A549 (cell line): ENCODE measurements at regions not wholly inside any gene's neighbourhood (a gene's known extent, or its start where the extent isn't known, plus 50 kb on each side); places are given as distances from the start of the nearest gene placed in this dataset.

ENCODE experiments used
- ATAC-seq, 2 experiments: fragments of 200-7000 bp in 1 of 2; fragments of >200 bp in 1 of 2; cut with Nextera tagmentation in 1 of 2; cut with Tn5 transposase in 1 of 2; 3 replicates each; pipeline versions ENCODE4 v1.8.0 to v1.9.1; 2018 to 2020; ENCODE audit warnings: mild to moderate bottlenecking in 1 of 2, moderate library complexity in 1 of 2
- CTCF ChIA-PET: fragments of 300-600 bp; sonication (Branson Sonifier 250); formaldehyde crosslinking; extraction: SDS; loops from one replicate; lab custom pipeline; 2021; ENCODE audit warnings: antibody characterized with exemption, inconsistent platforms; lab: Yijun Ruan, JAX
- POLR2A ChIA-PET: fragments of 350-600 bp; formaldehyde crosslinking; extraction: SDS; loops from one replicate; lab custom pipeline; 2021; ENCODE audit warnings: antibody characterized with exemption, inconsistent platforms; lab: Yijun Ruan, JAX
- DNase-seq, 2 experiments: peaks; one replicate each; pipeline versions ENCODE4 v3.0.0 to v3.0.0-alpha.2; 2011 to 2016; ENCODE audit warnings: low read depth in 1 of 2, low spot score in 1 of 2
- FAIRE-seq: peaks from 2 replicates; lab custom pipeline; 2011; peaks lifted over from hg19 to GRCh38; lab: Jason Lieb, UNC
- H3K27ac ChIP-seq, 2 experiments: fragments of >200 bp; sonication (Bioruptor Twin); formaldehyde crosslinking; 3 replicates each; pipeline ENCODE4 v1.5.1; 2016 to 2017
- H3K4me1 ChIP-seq: fragments of >200 bp; sonication (Bioruptor Twin); formaldehyde crosslinking; 3 replicates; pipeline ENCODE4 v1.6.1; 2016
- H3K4me2 ChIP-seq: fragments of >200 bp; sonication (Bioruptor Twin); formaldehyde crosslinking; 3 replicates; pipeline ENCODE4 v1.6.1; 2016
- H3K4me3 ChIP-seq: fragments of >200 bp; sonication (Bioruptor Twin); formaldehyde crosslinking; 3 replicates; pipeline ENCODE4 v1.5.1; 2016
- H3K9me3 ChIP-seq: fragments of >200 bp; sonication (Bioruptor Twin); formaldehyde crosslinking; 3 replicates; pipeline ENCODE4 v1.6.1; 2016
- ATOH8 ChIP-seq: fragments of 250-450 bp; sonication (Bioruptor Pico); IDR thresholded peaks from 2 replicates; pipeline ENCODE4 v1.5.0; 2020; ENCODE audit warnings: low read depth, mild to moderate bottlenecking, moderate library complexity
- BHLHE40 ChIP-seq: IDR thresholded peaks from 2 replicates; pipeline ENCODE4 v1.6.1; 2012; ENCODE audit warnings: low read depth, low read length, inconsistent platforms
- CBX2 ChIP-seq: fragments of 200-600 bp; sonication (generic); IDR thresholded peaks from 2 replicates; pipeline ENCODE4 v1.6.1; 2016; ENCODE audit warnings: low read depth, mild to moderate bottlenecking, borderline replicate concordance
- CEBPB ChIP-seq, 2 experiments: fragments of >200 bp in 1 of 2; sonication (Bioruptor Twin) in 1 of 2; formaldehyde crosslinking in 1 of 2; IDR thresholded peaks; 2 replicates each; pipeline ENCODE4 v1.6.1; 2012 to 2016
- E2F6 ChIP-seq: IDR thresholded peaks from 2 replicates; pipeline ENCODE4 v1.6.1; 2012; ENCODE audit warnings: low read depth, borderline replicate concordance
- EHMT2 ChIP-seq: fragments of 200-600 bp; sonication (generic); IDR thresholded peaks from 2 replicates; pipeline ENCODE4 v1.6.1; 2016; ENCODE audit warnings: antibody characterized with exemption, low read depth, mild to moderate bottlenecking, moderate library complexity
- ESRRA ChIP-seq: fragments of 150-350 bp; IDR thresholded peaks from 2 replicates; pipeline ENCODE4 v1.6.1; 2014; ENCODE audit warnings: mild to moderate bottlenecking, low read length, borderline replicate concordance
- FOXS1 ChIP-seq: fragments of 250-450 bp; sonication (Bioruptor Pico); IDR thresholded peaks from 2 replicates; pipeline ENCODE4 v1.5.0; 2020; ENCODE audit warnings: mild to moderate bottlenecking, moderate library complexity
- HES2 ChIP-seq: fragments of >200 bp; sonication (Bioruptor Twin); formaldehyde crosslinking; IDR thresholded peaks from 2 replicates; pipeline ENCODE4 v1.6.1; 2016
- HEYL ChIP-seq: fragments of 250-450 bp; sonication (Bioruptor Pico); IDR thresholded peaks from 2 replicates; pipeline ENCODE4 v1.8.0; 2021; ENCODE audit warnings: mild to moderate bottlenecking, moderate library complexity
- HOXA7 ChIP-seq: fragments of 250-450 bp; sonication (Bioruptor Pico); IDR thresholded peaks from 2 replicates; pipeline ENCODE4 v1.5.0; 2020; ENCODE audit warnings: mild to moderate bottlenecking, moderate library complexity
- HOXB13 ChIP-seq: fragments of 250-450 bp; sonication (Bioruptor Pico); IDR thresholded peaks from 2 replicates; pipeline ENCODE4 v1.5.0; 2020; ENCODE audit warnings: low read depth, mild to moderate bottlenecking, moderate library complexity
- MAZ ChIP-seq: fragments of 150-350 bp; IDR thresholded peaks from 2 replicates; pipeline ENCODE4 v1.6.1; 2014; ENCODE audit warnings: antibody characterized with exemption, low read depth, low read length, borderline replicate concordance
- MYC ChIP-seq: IDR thresholded peaks from 2 replicates; pipeline ENCODE4 v1.6.1; 2012; ENCODE audit warnings: mild to moderate bottlenecking, inconsistent platforms, low read length, improper control_type of control experiment, borderline replicate concordance
- NPAS2 ChIP-seq: fragments of 250-450 bp; sonication (Bioruptor Pico); IDR thresholded peaks from 2 replicates; pipeline ENCODE4 v1.8.0; 2022; ENCODE audit warnings: mild to moderate bottlenecking, moderate library complexity, borderline replicate concordance
- NR3C1 ChIP-seq: fragments of >200 bp; sonication (Bioruptor Twin); formaldehyde crosslinking; IDR thresholded peaks from 3 replicates; pipeline ENCODE4 v1.6.1; 2017
- RAD21 ChIP-seq, 2 experiments: fragments of >200 bp in 1 of 2; sonication (Bioruptor Twin) in 1 of 2; formaldehyde crosslinking in 1 of 2; IDR thresholded peaks in 1 of 2; conservative IDR thresholded peaks in 1 of 2; 2 replicates in 1 of 2; 3 replicates in 1 of 2; pipeline ENCODE4 v1.6.1; 2012 to 2018; ENCODE audit warnings: inconsistent platforms in 1 of 2
- RARB ChIP-seq: fragments of 250-450 bp; sonication (Bioruptor Pico); IDR thresholded peaks from 2 replicates; pipeline ENCODE4 v1.8.0; 2021; ENCODE audit warnings: mild to moderate bottlenecking, moderate library complexity
- RFX5 ChIP-seq: fragments of 450-650 bp; IDR thresholded peaks from 2 replicates; pipeline ENCODE4 v1.7.1; 2014; ENCODE audit warnings: antibody characterized with exemption, mild to moderate bottlenecking, moderate library complexity
- RNF2 ChIP-seq: fragments of 200-600 bp; sonication (generic); IDR thresholded peaks from 2 replicates; pipeline ENCODE4 v1.6.1; 2016; ENCODE audit warnings: low read depth, mild to moderate bottlenecking, antibody characterized with exemption, moderate library complexity, borderline replicate concordance
- SMC3 ChIP-seq: fragments of >200 bp; sonication (Bioruptor Twin); formaldehyde crosslinking; IDR thresholded peaks from 3 replicates; pipeline ENCODE4 v1.6.1; 2018; ENCODE audit warnings: inconsistent platforms
- SREBF2 ChIP-seq: fragments of 450-650 bp; IDR thresholded peaks from 2 replicates; pipeline ENCODE4 v1.6.1; 2014; ENCODE audit warnings: mild to moderate bottlenecking, moderate library complexity
- TFCP2L1 ChIP-seq: fragments of 250-450 bp; sonication (Bioruptor Pico); IDR thresholded peaks from 2 replicates; pipeline ENCODE4 v1.5.0; 2021; ENCODE audit warnings: mild to moderate bottlenecking
- TP53 ChIP-seq: fragments of 250-450 bp; sonication (Bioruptor Pico); IDR thresholded peaks from 2 replicates; pipeline ENCODE4 v1.5.0; 2021; ENCODE audit warnings: mild to moderate bottlenecking, moderate library complexity
- ZC3H11A ChIP-seq: fragments of 450-650 bp; IDR thresholded peaks from 2 replicates; pipeline ENCODE4 v1.6.1; 2014; ENCODE audit warnings: antibody characterized with exemption, mild to moderate bottlenecking
- ZFP36 ChIP-seq: fragments of 450-650 bp; IDR thresholded peaks from 2 replicates; pipeline ENCODE4 v1.6.1; 2014; ENCODE audit warnings: borderline replicate concordance; ENCODE audit not compliant: partially characterized antibody
- ZNF302 ChIP-seq: fragments of 250-450 bp; sonication (Bioruptor Pico); IDR thresholded peaks from 2 replicates; pipeline ENCODE4 v1.9.0; 2021; ENCODE audit warnings: inconsistent platforms, mild to moderate bottlenecking, moderate library complexity
- ZSCAN20 ChIP-seq: fragments of 250-450 bp; sonication (Bioruptor Pico); IDR thresholded peaks from 2 replicates; pipeline ENCODE4 v1.8.0; 2022; ENCODE audit warnings: mild to moderate bottlenecking, moderate library complexity
- WGBS: methylation state at CpG from one replicate; pipeline ENCODE4 v1.1.6; 2017; ENCODE audit errors: missing lambda C conversion rate; 5-methylcytosine and 5-hydroxymethylcytosine counted together

DNA sequence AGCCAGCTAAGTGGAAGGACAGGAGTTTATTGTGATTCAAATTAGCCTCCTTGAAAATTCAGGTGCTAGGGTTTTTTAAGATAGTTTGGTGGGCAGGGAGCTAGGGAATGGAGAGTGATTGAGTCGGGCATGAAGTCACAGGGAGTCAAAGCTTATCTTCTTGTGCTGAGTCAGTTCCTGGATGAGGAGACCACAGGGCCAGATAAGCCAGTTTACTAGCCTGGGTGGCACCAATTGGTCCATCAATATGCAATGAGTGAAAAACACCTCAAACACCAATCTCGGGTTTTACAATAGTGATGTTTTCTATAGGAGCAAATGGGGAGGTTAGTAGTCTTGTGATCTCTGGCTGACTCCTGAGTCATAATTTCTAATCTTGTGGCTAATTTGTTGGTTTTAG is 165.1 kb downstream of the ABCC12 start (continued):
- TF ChIP-seq FOXS1, result no peak

DNA sequence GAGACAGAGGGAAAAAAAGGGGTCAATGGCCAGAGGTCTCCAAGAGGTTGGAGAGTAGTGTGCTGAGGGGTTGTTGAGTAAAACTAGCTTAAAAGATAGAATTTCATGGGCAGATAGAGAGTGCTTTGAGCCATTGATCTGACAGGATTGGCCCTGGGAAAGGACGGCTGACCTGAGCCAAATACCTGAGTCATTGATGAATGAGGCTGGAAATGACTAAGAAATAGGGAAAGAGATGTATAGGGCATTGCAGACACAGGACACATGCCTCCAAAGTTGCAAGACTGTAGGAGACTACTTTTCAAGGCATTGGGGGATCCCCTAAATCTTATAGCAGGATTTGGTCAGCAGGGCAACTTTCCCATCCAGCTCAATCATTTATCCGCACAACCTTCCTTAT is 168.7 kb downstream of the ABCC12 start:
- H3K4me3 ChIP-seq, result no peak overlapping the region
- no peak overlapping the region for H3K4me2 ChIP-seq
- H3K27ac ChIP-seq, result no peak overlapping the region
- ATAC-seq, result no peak
- peaks cover 6% of the 10 kb centered on the region; the same call in 1 of the 3 replicates for H3K4me1 ChIP-seq
- WGBS, result 51% methylated on average over 2 of the region's 2 CpGs
- TF ChIP-seq ATOH8 (no peak), CEBPB (IDR thresholded peaks at IDR 0.05) (no peak), FOXS1 (no peak), ESRRA (no peak), RFX5 (no peak), CBX2 (no peak), EHMT2 (no peak), E2F6 (no peak), BHLHE40 (no peak), HOXA7 (CRISPR knock-in tag) (no peak), HEYL (no peak), SMC3 (no peak), TP53 (CRISPR knock-in tag) (no peak)
- DNase-seq, result no peak
- peaks cover 8% of the 10 kb centered on the region for H3K9me3 ChIP-seq
- FAIRE-seq, result no peak
- CTCF ChIA-PET, result interaction anchor here (1.3 kb wide), 1 partner anchor 26 kb away, joined by 3 read pairs; no protein-coding TSS in a partner anchor
- POLR2A ChIA-PET, result no interaction called here

DNA sequence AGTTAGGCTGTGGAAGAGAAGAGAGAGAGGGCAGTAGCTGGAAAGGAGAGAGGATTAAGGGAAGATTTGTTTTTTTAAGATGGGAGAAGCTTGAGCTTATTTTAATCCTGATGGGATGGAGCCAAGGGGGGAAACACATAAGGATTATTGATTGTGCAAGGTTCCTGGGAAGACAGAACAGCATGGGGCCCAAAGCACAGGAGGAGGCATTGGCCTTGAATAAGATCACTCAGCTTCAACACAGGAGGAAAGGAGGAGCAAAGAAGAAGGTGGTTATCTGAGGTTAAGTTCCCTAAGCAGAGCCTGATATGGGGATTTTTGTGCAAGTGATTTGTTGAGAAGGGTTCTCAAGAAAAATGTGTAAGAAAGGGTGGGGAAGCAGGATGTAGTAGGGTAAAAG is 169.8 kb downstream of the ABCC12 start:
- CTCF ChIA-PET, result no interaction called here
- no peak for DNase-seq
- no peak for FAIRE-seq
- no peak for TF ChIP-seq ZNF302
- TF ChIP-seq MYC, result no peak
- TF ChIP-seq ZFP36, result no peak
- TF ChIP-seq RARB (CRISPR knock-in tag), result no peak
- no peak for TF ChIP-seq ZSCAN20 (CRISPR knock-in tag)
- TF ChIP-seq MAZ, result no peak
- no peak for TF ChIP-seq HES2
- no peak for TF ChIP-seq HOXB13
- no peak for TF ChIP-seq BHLHE40
- no peak for TF ChIP-seq NPAS2 (CRISPR knock-in tag)
- no peak for TF ChIP-seq FOXS1
- TF ChIP-seq EHMT2, result no peak
- Histone ChIP-seq H3K4me3 (no peak overlapping the region), H3K27ac (no peak overlapping the region), H3K4me1 (peaks cover 6% of the 10 kb centered on the region; the same call in 1 of the 3 replicates), H3K4me2 (no peak overlapping the region), H3K9me3 (peaks cover 8% of the 10 kb centered on the region)
- no peak for ATAC-seq
- POLR2A ChIA-PET, result no interaction called here

- H3K27ac ChIP-seq, result no peak overlapping the region
- ATAC-seq (no peak), DNase-seq (no peak), FAIRE-seq (no peak)
- no peaks in the 10 kb centered on the region; the same call in 2 of the 3 replicates for H3K9me3 ChIP-seq
- H3K4me1 ChIP-seq, result peaks cover 6% of the 10 kb centered on the region; the same call in 1 of the 3 replicates
- H3K4me2 ChIP-seq, result no peak overlapping the region
- POLR2A ChIA-PET, result no interaction called here
- no peak overlapping the region for H3K4me3 ChIP-seq
- CTCF ChIA-PET, result no interaction called here
- TF ChIP-seq RARB (CRISPR knock-in tag), result no peak
- TF ChIP-seq ZC3H11A, result no peak
- no peak for TF ChIP-seq CBX2
- no peak for TF ChIP-seq RFX5
- no peak for TF ChIP-seq MAZ
- no peak for TF ChIP-seq NR3C1
- TF ChIP-seq RAD21 (conservative IDR thresholded peaks at IDR 0.05 in 1 of 2, IDR thresholded peaks at IDR 0.05 in 1 of 2), result no peak
- no peak for TF ChIP-seq TFCP2L1 (CRISPR knock-in tag)
- TF ChIP-seq SREBF2, result no peak
- TF ChIP-seq TP53 (CRISPR knock-in tag), result no peak
- no peak for TF ChIP-seq RNF2
Measured at GRCh38 chr16:47984669-47985068, 171.1 kb downstream of the ABCC12 start.
